Endothelial cell (in vitro differentiated cells): ENCODE measurements at regions not wholly inside any gene's neighbourhood (a gene's known extent, or its start where the extent isn't known, plus 50 kb on each side); places are given as distances from the start of the nearest gene placed in this dataset.

Experiments used
- DNase-seq: peaks from one replicate; pipeline ENCODE4 v3.0.0; 2021; ENCODE audit warnings: low spot score
- H3K27ac Mint-ChIP-seq: one replicate; pipeline ENCODE4 v1.8.0; 2021; ENCODE audit warnings: mixed read lengths, inconsistent platforms; ENCODE audit not compliant: unreplicated experiment
- H3K27me3 Mint-ChIP-seq: one replicate; pipeline ENCODE4 v1.8.0; 2021; ENCODE audit warnings: mild to moderate bottlenecking, moderate library complexity, mixed read lengths, inconsistent platforms; ENCODE audit not compliant: unreplicated experiment
- H3K36me3 Mint-ChIP-seq: one replicate; pipeline ENCODE4 v1.8.0; 2021; ENCODE audit warnings: mild to moderate bottlenecking, low read depth, mixed read lengths, inconsistent platforms; ENCODE audit not compliant: unreplicated experiment
- H3K4me1 Mint-ChIP-seq: one replicate; pipeline ENCODE4 v1.8.0; 2021; ENCODE audit warnings: mild to moderate bottlenecking, mixed read lengths, inconsistent platforms; ENCODE audit not compliant: unreplicated experiment
- H3K4me3 Mint-ChIP-seq: one replicate; pipeline ENCODE4 v1.8.0; 2021; ENCODE audit warnings: mild to moderate bottlenecking, mixed read lengths, inconsistent platforms; ENCODE audit not compliant: unreplicated experiment
- H3K9me3 Mint-ChIP-seq: one replicate; pipeline ENCODE4 v1.8.0; 2021; ENCODE audit warnings: mixed read lengths, inconsistent platforms; ENCODE audit not compliant: unreplicated experiment
- CTCF ChIP-seq: fragments of 200-600 bp; sonication (generic); IDR thresholded peaks from one replicate; pipeline ENCODE4 v1.5.0; 2021; ENCODE audit warnings: antibody characterized with exemption; ENCODE audit not compliant: unreplicated experiment

- no peak overlapping the region for H3K4me3 Mint-ChIP-seq
- DNase-seq: no peak
- peak overlapping the region; percentile 40 for H3K27ac Mint-ChIP-seq
- H3K27me3 Mint-ChIP-seq: no peaks in the 10 kb centered on the region
- H3K9me3 Mint-ChIP-seq: no peaks in the 10 kb centered on the region
- H3K36me3 Mint-ChIP-seq: no peaks in the 10 kb centered on the region
- H3K4me1 Mint-ChIP-seq: peaks cover 23% of the 10 kb centered on the region
- no peak for TF ChIP-seq CTCF
Observed at GRCh38 chr2:145743011-145743410, 1223.1 kb upstream of the ZEB2 start.

- TF ChIP-seq CTCF: no peak
- H3K27ac Mint-ChIP-seq: no peak overlapping the region
- H3K36me3 Mint-ChIP-seq: no peaks in the 10 kb centered on the region
- no peak overlapping the region for H3K4me3 Mint-ChIP-seq
- H3K27me3 Mint-ChIP-seq: no peaks in the 10 kb centered on the region
- no peaks in the 10 kb centered on the region for H3K9me3 Mint-ChIP-seq
- no peak for DNase-seq
- H3K4me1 Mint-ChIP-seq: peaks cover 20% of the 10 kb centered on the region
Observed at GRCh38 chr2:145741636-145742035, 1221.7 kb upstream of the ZEB2 start.

- no peak overlapping the region for H3K27ac Mint-ChIP-seq
- H3K4me1 Mint-ChIP-seq: peaks cover 20% of the 10 kb centered on the region
- no peak overlapping the region for H3K4me3 Mint-ChIP-seq
- TF ChIP-seq CTCF: no peak
- H3K27me3 Mint-ChIP-seq: no peaks in the 10 kb centered on the region
- no peaks in the 10 kb centered on the region for H3K9me3 Mint-ChIP-seq
- DNase-seq: no peak
- no peaks in the 10 kb centered on the region for H3K36me3 Mint-ChIP-seq
Observed at GRCh38 chr2:145741181-145741580, 1221.3 kb upstream of the ZEB2 start.

DNA sequence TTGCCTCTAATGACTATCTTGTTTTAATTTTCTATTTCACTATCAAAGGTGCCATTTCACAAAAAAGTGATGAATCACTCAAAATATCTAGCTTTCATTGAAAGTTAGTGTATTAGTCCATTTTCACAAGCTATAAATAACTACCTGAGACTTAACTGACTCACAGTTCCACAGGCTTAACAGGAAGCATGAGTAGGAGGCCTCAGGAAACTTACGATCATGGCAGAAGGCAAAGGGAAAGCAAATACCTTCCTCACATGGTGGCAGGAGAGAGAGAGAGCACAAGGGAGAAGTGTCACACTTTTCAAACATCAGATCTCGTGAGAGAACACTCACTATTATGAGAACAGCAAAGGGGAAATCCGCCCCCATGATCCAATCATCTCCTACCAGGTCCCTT is 1220.4 kb upstream of the ZEB2 start:
- DNase-seq: no peak
- Mint-ChIP-seq H3K4me1 (peaks cover 23% of the 10 kb centered on the region), H3K4me3 (no peak overlapping the region), H3K36me3 (no peaks in the 10 kb centered on the region), H3K9me3 (no peaks in the 10 kb centered on the region), H3K27ac (no peak overlapping the region), H3K27me3 (no peaks in the 10 kb centered on the region)
- no peak for TF ChIP-seq CTCF

GRCh38 chr2:145739681-145740080 is 1219.8 kb upstream of the ZEB2 start:
- H3K9me3 Mint-ChIP-seq: no peaks in the 10 kb centered on the region
- no peak overlapping the region for H3K4me3 Mint-ChIP-seq
- TF ChIP-seq CTCF: no peak
- H3K36me3 Mint-ChIP-seq: no peaks in the 10 kb centered on the region
- no peak overlapping the region for H3K27ac Mint-ChIP-seq
- H3K27me3 Mint-ChIP-seq: no peaks in the 10 kb centered on the region
- H3K4me1 Mint-ChIP-seq: peaks cover 19% of the 10 kb centered on the region
- no peak for DNase-seq
